GM13976 (cell line): ENCODE measurements at regions not wholly inside any gene's neighbourhood (a gene's known extent, or its start where the extent isn't known, plus 50 kb on each side); places are given as distances from the start of the nearest gene placed in this dataset.

Source experiments
- DNase-seq: peaks from one replicate; pipeline ENCODE4 v3.0.0; 2012; ENCODE audit warnings: low spot score
- in situ Hi-C: fragments of 300-500 bp; cut with MboI; formaldehyde crosslinking; loops from one replicate; pipeline ENCODE4 v1.12.0; 2022; ENCODE audit warnings: low sequenced_read_pairs, mixed read lengths, inconsistent platforms; ENCODE audit not compliant: unreplicated experiment
- TF ChIP-seq, protein P1 (sequence below): IDR thresholded peaks from 2 replicates; pipeline ENCODE4 v1.5.1; 2012; ENCODE audit warnings: borderline replicate concordance, mild to moderate bottlenecking; ENCODE audit not compliant: insufficient read depth; ENCODE audit errors: extremely low read depth, missing control alignments, control extremely low read depth

GRCh38 chr6:165959627-165960026 lies 208.0 kb downstream of the TBXT start:
- in situ Hi-C loops = no loop called here
- TF ChIP-seq, protein P1, sequence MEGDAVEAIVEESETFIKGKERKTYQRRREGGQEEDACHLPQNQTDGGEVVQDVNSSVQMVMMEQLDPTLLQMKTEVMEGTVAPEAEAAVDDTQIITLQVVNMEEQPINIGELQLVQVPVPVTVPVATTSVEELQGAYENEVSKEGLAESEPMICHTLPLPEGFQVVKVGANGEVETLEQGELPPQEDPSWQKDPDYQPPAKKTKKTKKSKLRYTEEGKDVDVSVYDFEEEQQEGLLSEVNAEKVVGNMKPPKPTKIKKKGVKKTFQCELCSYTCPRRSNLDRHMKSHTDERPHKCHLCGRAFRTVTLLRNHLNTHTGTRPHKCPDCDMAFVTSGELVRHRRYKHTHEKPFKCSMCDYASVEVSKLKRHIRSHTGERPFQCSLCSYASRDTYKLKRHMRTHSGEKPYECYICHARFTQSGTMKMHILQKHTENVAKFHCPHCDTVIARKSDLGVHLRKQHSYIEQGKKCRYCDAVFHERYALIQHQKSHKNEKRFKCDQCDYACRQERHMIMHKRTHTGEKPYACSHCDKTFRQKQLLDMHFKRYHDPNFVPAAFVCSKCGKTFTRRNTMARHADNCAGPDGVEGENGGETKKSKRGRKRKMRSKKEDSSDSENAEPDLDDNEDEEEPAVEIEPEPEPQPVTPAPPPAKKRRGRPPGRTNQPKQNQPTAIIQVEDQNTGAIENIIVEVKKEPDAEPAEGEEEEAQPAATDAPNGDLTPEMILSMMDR = no peak
- DNase-seq = no peak

DNA sequence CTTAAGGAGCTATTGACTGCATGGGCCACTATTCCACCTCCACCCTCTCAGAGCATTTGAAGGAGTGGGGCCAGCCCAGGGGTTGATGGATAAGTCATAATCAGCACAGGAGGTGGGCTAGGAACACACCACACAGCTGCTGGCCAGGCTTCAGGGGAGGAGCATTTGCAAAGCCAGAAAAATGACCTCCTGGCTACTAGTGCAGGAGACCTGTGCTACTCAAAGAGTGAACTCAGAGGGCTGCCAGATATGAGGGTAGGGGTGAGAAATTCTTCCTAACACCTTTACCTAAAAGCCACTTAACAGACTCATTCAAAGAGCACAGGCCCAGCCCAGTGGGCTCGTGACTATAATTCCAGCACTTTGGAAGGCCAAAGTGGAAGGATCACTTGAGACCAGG lies 210.8 kb downstream of the TBXT start:
- TF ChIP-seq, protein P1 = no peak
- in situ Hi-C loops = no loop called here
- no peak for DNase-seq

GRCh38 chr6:165952514-165952913 lies 215.1 kb downstream of the TBXT start:
- TF ChIP-seq, protein P1 = no peak
- in situ Hi-C loops = no loop called here
- DNase-seq = no peak

GRCh38 chr6:165950316-165950715 lies 217.3 kb downstream of the TBXT start:
- TF ChIP-seq, protein P1 = no peak
- in situ Hi-C loops = no loop called here
- DNase-seq = no peak

- TF ChIP-seq, protein P1 = no peak
- in situ Hi-C loops = no loop called here
- DNase-seq = no peak
Observed at GRCh38 chr6:165949324-165949723, 218.3 kb downstream of the TBXT start.

- no peak for DNase-seq
- TF ChIP-seq, protein P1 = no peak
- in situ Hi-C loops = no loop called here
Observed at GRCh38 chr6:165944002-165944466, 223.6 kb downstream of the TBXT start.

- no peak for DNase-seq
- TF ChIP-seq, protein P1 = no peak
- in situ Hi-C loops = no loop called here
Observed at GRCh38 chr6:165941786-165942185, 225.9 kb downstream of the TBXT start.
